Activated CD8-positive, alpha-beta T cell treated with anti-CD3 and anti-CD28 coated beads, Interleukin-2, amount 10 ng/mL, durations not matched to agents 7 days and 5 days (primary cell): ENCODE measurements at regions not wholly inside any gene's neighbourhood (a gene's known extent, or its start where the extent isn't known, plus 50 kb on each side); places are given as distances from the start of the nearest gene placed in this dataset.

ENCODE experiments used
- ATAC-seq: fragments of 150-1000 bp; cut with Tn5 transposase; one replicate; pipeline ENCODE4 v1.10.0; 2021; ENCODE audit warnings: moderate library complexity
- CTCF ChIA-PET: fragments of 350-600 bp; sonication (Branson Sonifier 250); formaldehyde crosslinking; loops from one replicate; lab custom pipeline; 2021; ENCODE audit warnings: antibody characterized with exemption; lab: Charles Lee
- POLR2A ChIA-PET: fragments of 350-600 bp; sonication (Branson Sonifier 250); formaldehyde crosslinking; loops from one replicate; lab custom pipeline; 2021; ENCODE audit warnings: antibody characterized with exemption; lab: Charles Lee
- DNase-seq: peaks from one replicate; pipeline ENCODE4 v3.0.0-alpha.2; 2020
- H3K27ac Mint-ChIP-seq: one replicate; pipeline ENCODE4 v1.8.0; 2021; ENCODE audit warnings: mild to moderate bottlenecking, mixed read lengths
- H3K27me3 Mint-ChIP-seq: one replicate; pipeline ENCODE4 v1.8.0; 2021; ENCODE audit warnings: low read depth, mixed read lengths
- H3K36me3 Mint-ChIP-seq: one replicate; pipeline ENCODE4 v1.8.0; 2021; ENCODE audit warnings: low read depth, mixed read lengths
- H3K4me1 Mint-ChIP-seq: one replicate; pipeline ENCODE4 v1.8.0; 2021; ENCODE audit warnings: low read depth, mixed read lengths
- H3K4me3 Mint-ChIP-seq: one replicate; pipeline ENCODE4 v1.8.0; 2021; ENCODE audit warnings: mild to moderate bottlenecking, mixed read lengths
- H3K9me3 Mint-ChIP-seq: one replicate; pipeline ENCODE4 v1.8.0; 2022; ENCODE audit warnings: mixed read lengths; ENCODE audit not compliant: insufficient read depth

- DNase-seq (no peak), ATAC-seq (no peak)
- H3K27me3 Mint-ChIP-seq, result peaks cover 3% of the 10 kb centered on the region
- H3K36me3 Mint-ChIP-seq, result no peaks in the 10 kb centered on the region
- ChIA-PET CTCF (no interaction called here), POLR2A (no interaction called here)
- no peak overlapping the region for H3K4me3 Mint-ChIP-seq
- no peaks in the 10 kb centered on the region for H3K4me1 Mint-ChIP-seq
- H3K9me3 Mint-ChIP-seq, result no peaks in the 10 kb centered on the region
- H3K27ac Mint-ChIP-seq, result no peak overlapping the region
Measured at GRCh38 chr4:163606896-163607691, 112.6 kb downstream of the TMA16 start.

GRCh38 chr4:163609019-163609418 is 114.5 kb downstream of the TMA16 start:
- H3K9me3 Mint-ChIP-seq, result no peaks in the 10 kb centered on the region

GRCh38 chr4:163610648-163611047 is 116.2 kb downstream of the TMA16 start:
- peaks cover 3% of the 10 kb centered on the region for H3K27me3 Mint-ChIP-seq
- POLR2A ChIA-PET, result no interaction called here

More at GRCh38 chr4:163609019-163609418, 114.5 kb downstream of the TMA16 start:
- Mint-ChIP-seq H3K4me1 (no peaks in the 10 kb centered on the region), H3K4me3 (no peak overlapping the region), H3K36me3 (no peaks in the 10 kb centered on the region), H3K27ac (no peak overlapping the region), H3K27me3 (peaks cover 3% of the 10 kb centered on the region)
- ChIA-PET POLR2A (no interaction called here), CTCF (no interaction called here)
- DNase-seq (no peak), ATAC-seq (no peak)

GRCh38 chr4:163611182-163611581 is 116.7 kb downstream of the TMA16 start:
- CTCF ChIA-PET, result no interaction called here
- ATAC-seq, result no peak
- no peak for DNase-seq

More at GRCh38 chr4:163610648-163611047, 116.2 kb downstream of the TMA16 start:
- no peak for DNase-seq
- Mint-ChIP-seq H3K4me1 (no peaks in the 10 kb centered on the region), H3K36me3 (no peaks in the 10 kb centered on the region), H3K4me3 (no peak overlapping the region), H3K9me3 (no peaks in the 10 kb centered on the region), H3K27ac (no peak overlapping the region)
- CTCF ChIA-PET, result no interaction called here
- ATAC-seq, result no peak

GRCh38 chr4:163611784-163612445 is 117.4 kb downstream of the TMA16 start:
- Mint-ChIP-seq H3K4me1 (no peaks in the 10 kb centered on the region), H3K27me3 (peaks cover 3% of the 10 kb centered on the region), H3K4me3 (no peak overlapping the region), H3K36me3 (no peaks in the 10 kb centered on the region), H3K27ac (no peak overlapping the region), H3K9me3 (no peaks in the 10 kb centered on the region)
- POLR2A ChIA-PET, result no interaction called here
- ATAC-seq (no peak), DNase-seq (no peak)
- CTCF ChIA-PET, result no interaction called here

More at GRCh38 chr4:163611182-163611581, 116.7 kb downstream of the TMA16 start:
- H3K4me3 Mint-ChIP-seq, result no peak overlapping the region
- H3K36me3 Mint-ChIP-seq, result no peaks in the 10 kb centered on the region
- no peak overlapping the region for H3K27ac Mint-ChIP-seq
- H3K9me3 Mint-ChIP-seq, result no peaks in the 10 kb centered on the region
- POLR2A ChIA-PET, result no interaction called here
- H3K4me1 Mint-ChIP-seq, result no peaks in the 10 kb centered on the region
- peaks cover 3% of the 10 kb centered on the region for H3K27me3 Mint-ChIP-seq

- H3K27me3 Mint-ChIP-seq, result peaks cover 3% of the 10 kb centered on the region
- H3K4me3 Mint-ChIP-seq, result no peak overlapping the region
- no peaks in the 10 kb centered on the region for H3K4me1 Mint-ChIP-seq
- no peaks in the 10 kb centered on the region for H3K9me3 Mint-ChIP-seq
- ChIA-PET CTCF (no interaction called here), POLR2A (no interaction called here)
- no peak overlapping the region for H3K27ac Mint-ChIP-seq
- ATAC-seq (no peak), DNase-seq (no peak)
- H3K36me3 Mint-ChIP-seq, result no peaks in the 10 kb centered on the region
Measured at GRCh38 chr4:163612762-163613161, 118.3 kb downstream of the TMA16 start.

- POLR2A ChIA-PET, result no interaction called here
Measured at GRCh38 chr4:163613383-163613782, 118.9 kb downstream of the TMA16 start.

GRCh38 chr4:163614866-163615265 is 120.4 kb downstream of the TMA16 start:
- ATAC-seq, result no peak
- no peak overlapping the region for H3K27ac Mint-ChIP-seq
- no peaks in the 10 kb centered on the region for H3K27me3 Mint-ChIP-seq
- no peak overlapping the region for H3K4me3 Mint-ChIP-seq
- POLR2A ChIA-PET, result no interaction called here
- no peaks in the 10 kb centered on the region for H3K4me1 Mint-ChIP-seq
- no peak for DNase-seq
- H3K9me3 Mint-ChIP-seq, result no peaks in the 10 kb centered on the region
- H3K36me3 Mint-ChIP-seq, result no peaks in the 10 kb centered on the region
- CTCF ChIA-PET, result no interaction called here

More at GRCh38 chr4:163613383-163613782, 118.9 kb downstream of the TMA16 start:
- Mint-ChIP-seq H3K9me3 (no peaks in the 10 kb centered on the region), H3K27ac (no peak overlapping the region), H3K4me1 (no peaks in the 10 kb centered on the region), H3K4me3 (no peak overlapping the region), H3K27me3 (no peaks in the 10 kb centered on the region), H3K36me3 (no peaks in the 10 kb centered on the region)
- ATAC-seq, result no peak
- CTCF ChIA-PET, result no interaction called here
- DNase-seq, result no peak

- H3K4me1 Mint-ChIP-seq, result no peaks in the 10 kb centered on the region
- no peaks in the 10 kb centered on the region for H3K27me3 Mint-ChIP-seq
- CTCF ChIA-PET, result no interaction called here
- H3K4me3 Mint-ChIP-seq, result no peak overlapping the region
- no peaks in the 10 kb centered on the region for H3K36me3 Mint-ChIP-seq
- H3K9me3 Mint-ChIP-seq, result no peaks in the 10 kb centered on the region
- no peak for ATAC-seq
- no peak for DNase-seq
- POLR2A ChIA-PET, result no interaction called here
- H3K27ac Mint-ChIP-seq, result no peak overlapping the region
Measured at GRCh38 chr4:163618845-163619244, 124.4 kb downstream of the TMA16 start.

GRCh38 chr4:163620738-163621137 is 126.2 kb downstream of the TMA16 start:
- Mint-ChIP-seq H3K27ac (no peak overlapping the region), H3K27me3 (no peaks in the 10 kb centered on the region), H3K4me3 (no peak overlapping the region), H3K9me3 (no peaks in the 10 kb centered on the region), H3K4me1 (no peaks in the 10 kb centered on the region), H3K36me3 (no peaks in the 10 kb centered on the region)
- ChIA-PET CTCF (no interaction called here), POLR2A (no interaction called here)
- DNase-seq (no peak), ATAC-seq (no peak)

- H3K4me3 Mint-ChIP-seq, result no peak overlapping the region
Measured at GRCh38 chr4:163621821-163622220, 127.3 kb downstream of the TMA16 start.

GRCh38 chr4:163622379-163623035 is 128.0 kb downstream of the TMA16 start:
- Mint-ChIP-seq H3K9me3 (no peaks in the 10 kb centered on the region), H3K4me1 (no peaks in the 10 kb centered on the region), H3K27me3 (no peaks in the 10 kb centered on the region), H3K27ac (no peak overlapping the region), H3K36me3 (no peaks in the 10 kb centered on the region), H3K4me3 (no peak overlapping the region)
- ATAC-seq (no peak), DNase-seq (no peak)
- ChIA-PET POLR2A (no interaction called here), CTCF (no interaction called here)

More at GRCh38 chr4:163621821-163622220, 127.3 kb downstream of the TMA16 start:
- no peak for ATAC-seq
- POLR2A ChIA-PET, result no interaction called here
- Mint-ChIP-seq H3K9me3 (no peaks in the 10 kb centered on the region), H3K36me3 (no peaks in the 10 kb centered on the region), H3K27me3 (no peaks in the 10 kb centered on the region), H3K4me1 (no peaks in the 10 kb centered on the region), H3K27ac (no peak overlapping the region)
- CTCF ChIA-PET, result no interaction called here
- no peak for DNase-seq
